Osteoblast (primary cell): ENCODE measurements at regions not wholly inside any gene's neighbourhood (a gene's known extent, or its start where the extent isn't known, plus 50 kb on each side); places are given as distances from the start of the nearest gene placed in this dataset.

Source experiments
- DNase-seq: peaks from one replicate; pipeline ENCODE4 v3.0.0; 2011; ENCODE audit warnings: low spot score, mixed read lengths; ENCODE audit not compliant: insufficient read length; ENCODE audit errors: missing footprints
- H2AFZ ChIP-seq: 2 replicates; pipeline ENCODE4 v1.6.0; 2011; ENCODE audit warnings: mild to moderate bottlenecking, low read length
- H3K27ac ChIP-seq: 2 replicates; pipeline ENCODE4 v1.5.1; 2011; ENCODE audit warnings: mild to moderate bottlenecking, low read depth, low read length, moderate library complexity
- H3K27me3 ChIP-seq: 2 replicates; pipeline ENCODE4 v1.6.0; 2012; ENCODE audit warnings: mild to moderate bottlenecking, control low read depth, inconsistent platforms, low read length, moderate library complexity; ENCODE audit not compliant: insufficient read depth
- H3K36me3 ChIP-seq: 2 replicates; pipeline ENCODE4 v1.5.1; 2011; ENCODE audit warnings: mild to moderate bottlenecking, low read length, control low read depth, moderate library complexity; ENCODE audit not compliant: insufficient read depth
- H3K4me1 ChIP-seq: 2 replicates; pipeline ENCODE4 v1.5.1; 2011; ENCODE audit warnings: mild to moderate bottlenecking, low read length, control low read depth, moderate library complexity; ENCODE audit not compliant: insufficient read depth
- H3K4me2 ChIP-seq: 2 replicates; pipeline ENCODE4 v1.6.0; 2011; ENCODE audit warnings: mild to moderate bottlenecking, low read length; ENCODE audit not compliant: insufficient read depth
- H3K4me3 ChIP-seq: fragments of 200-600 bp; sonication (generic); 3 replicates; pipeline ENCODE4 v1.5.1; 2012; ENCODE audit warnings: mild to moderate bottlenecking, low read length, inconsistent platforms; ENCODE audit not compliant: insufficient read depth
- H3K79me2 ChIP-seq: 2 replicates; pipeline ENCODE4 v1.6.0; 2012; ENCODE audit warnings: mild to moderate bottlenecking, low read length, control low read depth, inconsistent platforms; ENCODE audit not compliant: insufficient read depth
- H3K9me3 ChIP-seq: 2 replicates; pipeline ENCODE4 v1.5.1; 2011; ENCODE audit warnings: low read depth, low read length, control low read depth
- H4K20me1 ChIP-seq: 2 replicates; pipeline ENCODE4 v1.6.0; 2012; ENCODE audit warnings: mild to moderate bottlenecking, low read length, control low read depth; ENCODE audit not compliant: insufficient read depth
- TF ChIP-seq, protein P1 (sequence below): IDR thresholded peaks from 2 replicates; pipeline ENCODE4 v1.5.1; 2011; ENCODE audit warnings: mild to moderate bottlenecking, low read depth, low read length, moderate library complexity; ENCODE audit errors: extremely low read depth

DNA sequence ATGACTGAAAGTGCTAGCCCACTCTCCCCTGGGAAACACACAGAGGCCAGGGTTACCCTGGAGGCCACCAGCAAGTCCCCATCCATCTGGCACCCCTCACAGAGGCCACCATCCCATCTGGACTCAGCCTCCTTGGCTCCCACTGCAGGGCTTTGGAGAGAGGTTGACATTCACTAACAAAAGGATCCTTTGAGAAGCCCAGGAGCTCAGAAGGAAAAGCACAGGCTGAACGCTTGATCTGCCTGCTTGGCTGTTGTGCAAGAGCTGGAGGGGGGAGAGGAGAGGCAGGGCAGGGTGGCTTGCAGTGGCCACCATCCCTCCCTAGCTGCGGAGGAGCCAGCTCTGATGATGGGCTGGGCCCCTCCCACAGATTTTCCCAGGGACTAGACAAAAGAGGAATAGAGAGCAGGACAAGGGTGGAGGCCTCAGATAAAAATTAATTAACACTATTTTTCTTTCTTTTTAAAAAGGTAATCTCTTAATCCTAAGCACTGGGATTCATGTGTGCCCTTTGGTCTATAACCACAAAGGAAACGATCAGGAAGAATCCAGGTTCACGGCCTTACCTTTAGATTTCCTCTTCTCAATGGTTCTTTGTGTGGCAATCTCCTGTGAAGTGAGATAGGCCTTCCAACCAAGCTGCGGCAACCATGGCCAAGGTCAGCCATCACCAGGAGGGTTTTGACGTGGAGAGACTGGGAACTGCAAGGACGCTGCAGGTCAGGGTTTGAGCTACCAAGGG, 154.7 kb downstream of the BARX2 start:
- TF ChIP-seq, protein P1, sequence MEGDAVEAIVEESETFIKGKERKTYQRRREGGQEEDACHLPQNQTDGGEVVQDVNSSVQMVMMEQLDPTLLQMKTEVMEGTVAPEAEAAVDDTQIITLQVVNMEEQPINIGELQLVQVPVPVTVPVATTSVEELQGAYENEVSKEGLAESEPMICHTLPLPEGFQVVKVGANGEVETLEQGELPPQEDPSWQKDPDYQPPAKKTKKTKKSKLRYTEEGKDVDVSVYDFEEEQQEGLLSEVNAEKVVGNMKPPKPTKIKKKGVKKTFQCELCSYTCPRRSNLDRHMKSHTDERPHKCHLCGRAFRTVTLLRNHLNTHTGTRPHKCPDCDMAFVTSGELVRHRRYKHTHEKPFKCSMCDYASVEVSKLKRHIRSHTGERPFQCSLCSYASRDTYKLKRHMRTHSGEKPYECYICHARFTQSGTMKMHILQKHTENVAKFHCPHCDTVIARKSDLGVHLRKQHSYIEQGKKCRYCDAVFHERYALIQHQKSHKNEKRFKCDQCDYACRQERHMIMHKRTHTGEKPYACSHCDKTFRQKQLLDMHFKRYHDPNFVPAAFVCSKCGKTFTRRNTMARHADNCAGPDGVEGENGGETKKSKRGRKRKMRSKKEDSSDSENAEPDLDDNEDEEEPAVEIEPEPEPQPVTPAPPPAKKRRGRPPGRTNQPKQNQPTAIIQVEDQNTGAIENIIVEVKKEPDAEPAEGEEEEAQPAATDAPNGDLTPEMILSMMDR: no peak
- no peaks in the 10 kb centered on the region for H4K20me1 ChIP-seq
- H3K9me3 ChIP-seq: no peaks in the 10 kb centered on the region
- H3K27me3 ChIP-seq: no peaks in the 10 kb centered on the region
- H3K4me1 ChIP-seq: no peaks in the 10 kb centered on the region
- no peak for DNase-seq
- H3K4me2 ChIP-seq: no peak overlapping the region
- no peak overlapping the region for H3K27ac ChIP-seq
- H2AFZ ChIP-seq: no peak overlapping the region
- no peaks in the 10 kb centered on the region for H3K36me3 ChIP-seq
- no peaks in the 10 kb centered on the region for H3K79me2 ChIP-seq
- H3K4me3 ChIP-seq: no peak overlapping the region

DNA sequence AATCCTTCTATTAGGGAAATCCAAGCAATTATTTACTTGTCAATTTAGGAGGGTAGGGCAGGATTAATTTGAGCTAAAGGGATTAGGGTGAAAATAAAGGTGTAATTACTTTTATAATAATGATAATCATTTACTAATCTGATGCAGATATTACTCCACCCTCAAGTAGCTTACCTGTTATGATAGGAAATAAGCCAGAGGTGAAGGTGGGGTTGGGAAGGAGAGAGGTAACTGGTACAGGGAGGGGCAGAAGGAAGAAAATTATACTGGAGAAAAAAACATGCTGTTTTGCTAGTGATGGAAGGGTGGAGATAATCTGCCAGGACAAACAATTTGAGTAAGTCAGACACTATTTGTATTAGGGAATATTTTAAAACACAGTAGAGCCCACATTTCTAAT, 157.7 kb downstream of the BARX2 start:
- no peak overlapping the region for H3K4me2 ChIP-seq
- H3K4me3 ChIP-seq: no peak overlapping the region
- no peaks in the 10 kb centered on the region for H3K79me2 ChIP-seq
- H3K36me3 ChIP-seq: no peaks in the 10 kb centered on the region
- TF ChIP-seq, protein P1: no peak
- H3K27me3 ChIP-seq: no peaks in the 10 kb centered on the region
- H3K4me1 ChIP-seq: no peaks in the 10 kb centered on the region
- no peaks in the 10 kb centered on the region for H3K9me3 ChIP-seq
- no peak overlapping the region for H2AFZ ChIP-seq
- H3K27ac ChIP-seq: no peak overlapping the region
- no peaks in the 10 kb centered on the region for H4K20me1 ChIP-seq
- no peak for DNase-seq

DNA sequence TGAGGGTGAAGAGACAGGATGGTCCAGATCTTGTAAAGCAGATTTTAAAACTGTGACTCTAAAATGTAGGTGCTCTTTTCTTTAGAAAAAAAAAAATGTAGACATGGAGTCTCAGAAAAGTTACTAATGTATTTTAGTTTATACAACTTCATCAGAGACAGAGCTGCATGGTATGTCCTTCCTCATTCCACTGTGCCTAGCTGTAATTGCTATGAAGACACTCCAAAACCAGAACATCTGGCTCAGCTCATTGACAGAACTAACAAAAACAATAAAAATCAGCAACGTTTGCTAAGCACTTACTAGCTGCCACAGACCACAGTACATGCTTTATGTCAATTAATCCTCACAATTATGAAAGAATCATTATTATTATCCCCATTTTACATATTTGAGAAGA, 160.7 kb downstream of the BARX2 start:
- H3K79me2 ChIP-seq: no peaks in the 10 kb centered on the region

DNA sequence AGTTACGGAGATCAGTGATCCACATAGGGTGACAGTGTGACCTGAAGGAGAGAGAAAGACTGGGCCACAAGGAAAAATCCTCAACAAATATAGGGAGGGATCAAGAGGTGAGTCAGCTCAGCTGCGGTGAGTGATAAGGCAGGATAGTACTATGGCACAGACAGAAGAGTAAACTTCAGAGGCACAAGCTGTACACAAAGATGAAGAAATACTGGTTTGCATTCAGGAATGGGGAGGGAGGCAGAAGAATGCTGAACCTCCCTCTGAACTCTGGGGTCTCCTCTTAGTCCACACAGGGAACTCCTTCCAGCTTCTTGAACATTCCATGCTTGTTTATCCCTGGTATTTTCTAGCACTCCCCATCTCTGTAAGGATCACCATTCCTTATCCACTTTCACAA, 162.7 kb downstream of the BARX2 start:
- Histone ChIP-seq H3K4me3 (no peak overlapping the region), H4K20me1 (no peaks in the 10 kb centered on the region)
- TF ChIP-seq, protein P1: no peak

More for the DNA sequence above, 160.7 kb downstream of the BARX2 start:
- H3K4me3 ChIP-seq: no peak overlapping the region
- H3K4me2 ChIP-seq: no peak overlapping the region
- no peak overlapping the region for H2AFZ ChIP-seq
- no peaks in the 10 kb centered on the region for H4K20me1 ChIP-seq
- no peaks in the 10 kb centered on the region for H3K36me3 ChIP-seq
- H3K4me1 ChIP-seq: no peaks in the 10 kb centered on the region
- H3K27ac ChIP-seq: no peak overlapping the region
- TF ChIP-seq, protein P1: no peak
- no peaks in the 10 kb centered on the region for H3K27me3 ChIP-seq
- no peaks in the 10 kb centered on the region for H3K9me3 ChIP-seq
- no peak for DNase-seq

More for the DNA sequence above, 162.7 kb downstream of the BARX2 start:
- Histone ChIP-seq H3K79me2 (no peaks in the 10 kb centered on the region), H3K36me3 (no peaks in the 10 kb centered on the region), H3K4me1 (no peaks in the 10 kb centered on the region), H3K27ac (no peak overlapping the region), H3K4me2 (no peak overlapping the region), H3K27me3 (no peaks in the 10 kb centered on the region), H2AFZ (no peak overlapping the region), H3K9me3 (no peaks in the 10 kb centered on the region)
- no peak for DNase-seq
